Naive thymus-derived CD4-positive, alpha-beta T cell (primary cell): ENCODE measurements at regions not wholly inside any gene's neighbourhood (a gene's known extent, or its start where the extent isn't known, plus 50 kb on each side); places are given as distances from the start of the nearest gene placed in this dataset.
"Not testable (repeated sequence)": the region's sequence is repeated elsewhere in the genome, so short reads cannot be mapped to it uniquely, and the experiment has no call there.

Experiments used
- ATAC-seq: fragments of 150-1000 bp; cut with Tn5 transposase; 2 replicates; pipeline ENCODE4 v1.10.0; 2021; ENCODE audit warnings: mild to moderate bottlenecking, moderate library complexity
- CTCF ChIA-PET: fragments of 350-600 bp; sonication (Branson Sonifier 250); formaldehyde crosslinking; loops from one replicate; lab custom pipeline; 2021; ENCODE audit warnings: antibody characterized with exemption; lab: Charles Lee
- POLR2A ChIA-PET: fragments of 350-600 bp; sonication (Branson Sonifier 250); formaldehyde crosslinking; loops from one replicate; lab custom pipeline; 2021; ENCODE audit warnings: antibody characterized with exemption, inconsistent platforms; lab: Charles Lee
- DNase-seq, 9 donors: peaks; one replicate each; pipeline versions ENCODE4 v3.0.0 to v3.0.0-alpha.2; 2020 to 2022; ENCODE audit warnings: mixed read lengths in 1 of 9
- H3K27ac ChIP-seq: one replicate; pipeline ENCODE4 v1.7.0; 2013; ENCODE audit warnings: mild to moderate bottlenecking, low read depth, low read length, moderate library complexity
- H3K27me3 ChIP-seq, 2 donors: one replicate each; pipeline ENCODE4 v1.7.0; 2013; ENCODE audit warnings: low read length in 2 of 2, mild to moderate bottlenecking in 2 of 2, moderate library complexity in 2 of 2; ENCODE audit not compliant: control insufficient read depth in 2 of 2, insufficient read depth in 2 of 2
- H3K36me3 ChIP-seq, 3 experiments: 1 replicate in 2 of 3; 2 replicates in 1 of 3; pipeline ENCODE4 v1.7.0; 2013; ENCODE audit warnings: low read length in 3 of 3, mild to moderate bottlenecking in 3 of 3, moderate library complexity in 1 of 3; ENCODE audit not compliant: insufficient read depth in 3 of 3, control insufficient read depth in 2 of 3
- H3K4me1 ChIP-seq, 2 donors: one replicate each; pipeline ENCODE4 v1.7.0; 2013; ENCODE audit warnings: low read length in 2 of 2, mild to moderate bottlenecking in 2 of 2, moderate library complexity in 1 of 2; ENCODE audit not compliant: control insufficient read depth in 2 of 2, insufficient read depth in 2 of 2
- H3K4me3 ChIP-seq: 2 replicates; pipeline ENCODE4 v1.7.0; 2013; ENCODE audit warnings: mild to moderate bottlenecking, low read length
- H3K9me3 ChIP-seq, 3 experiments: 1 replicate in 2 of 3; 2 replicates in 1 of 3; pipeline ENCODE4 v1.7.0; 2013; ENCODE audit warnings: low read length in 3 of 3; ENCODE audit not compliant: control insufficient read depth in 2 of 3
- H3K27ac Mint-ChIP-seq, 9 donors: one replicate each; pipeline ENCODE4 v1.8.0; 2020 to 2022; ENCODE audit warnings: mixed read lengths in 9 of 9, mild to moderate bottlenecking in 8 of 9, moderate library complexity in 5 of 9, inconsistent platforms in 2 of 9
- H3K27me3 Mint-ChIP-seq, 5 donors: one replicate each; pipeline ENCODE4 v1.8.0; 2021 to 2022; ENCODE audit warnings: mixed read lengths in 5 of 5, mild to moderate bottlenecking in 1 of 5
- H3K36me3 Mint-ChIP-seq, 5 donors: one replicate each; pipeline ENCODE4 v1.8.0; 2020 to 2022; ENCODE audit warnings: mixed read lengths in 5 of 5, mild to moderate bottlenecking in 3 of 5, inconsistent platforms in 1 of 5
- H3K4me1 Mint-ChIP-seq, 7 donors: one replicate each; pipeline ENCODE4 v1.8.0; 2020 to 2022; ENCODE audit warnings: mixed read lengths in 7 of 7, mild to moderate bottlenecking in 3 of 7, inconsistent platforms in 1 of 7
- H3K4me3 Mint-ChIP-seq, 10 donors: one replicate each; pipeline ENCODE4 v1.8.0; 2020 to 2022; ENCODE audit warnings: mild to moderate bottlenecking in 10 of 10, mixed read lengths in 10 of 10, moderate library complexity in 6 of 10, inconsistent platforms in 2 of 10
- H3K9me3 Mint-ChIP-seq, 11 donors: one replicate each; pipeline ENCODE4 v1.8.0; 2020 to 2022; ENCODE audit warnings: mixed read lengths in 11 of 11, mild to moderate bottlenecking in 4 of 11, inconsistent platforms in 1 of 11, moderate library complexity in 1 of 11
- intact Hi-C, 2 donors: fragments of 100-400 bp; cut with micrococcal nuclease; formaldehyde crosslinking; loops; one replicate each; pipeline ENCODE4 v1.15.1; 2023

- no peak overlapping the region for H3K4me3 Mint-ChIP-seq
- H3K27ac ChIP-seq: no peak overlapping the region
- ChIA-PET POLR2A (no interaction called here), CTCF (no interaction called here)
- DNase-seq: no peak
- H3K27me3 Mint-ChIP-seq: no peaks in the 10 kb centered on the region
- no peak overlapping the region for H3K27ac Mint-ChIP-seq
- ATAC-seq: no peak
- no peaks in the 10 kb centered on the region for H3K27me3 ChIP-seq
- no peaks in the 10 kb centered on the region for H3K4me1 Mint-ChIP-seq
- no peaks in the 10 kb centered on the region for H3K9me3 ChIP-seq
- no peak overlapping the region for H3K4me3 ChIP-seq
- H3K36me3 Mint-ChIP-seq: no peaks in the 10 kb centered on the region
- H3K36me3 ChIP-seq: no peaks in the 10 kb centered on the region
- peaks cover 0 to 13% (median 8%) of the 10 kb centered on the region in 11 donors for H3K9me3 Mint-ChIP-seq
- H3K4me1 ChIP-seq: no peaks in the 10 kb centered on the region
- intact Hi-C loops: no loop called here
Measured at GRCh38 chr12:73677520-73678291, 859.9 kb upstream of the ATXN7L3B start.

GRCh38 chr12:73678335-73678734 is 859.3 kb upstream of the ATXN7L3B start:
- CTCF ChIA-PET: no interaction called here
- H3K4me1 ChIP-seq: no peaks in the 10 kb centered on the region
- DNase-seq: no peak
- H3K9me3 ChIP-seq: no peaks in the 10 kb centered on the region
- ATAC-seq: no peak
- H3K9me3 Mint-ChIP-seq: peaks cover 0 to 13% (median 7%) of the 10 kb centered on the region in 11 donors
- H3K27me3 Mint-ChIP-seq: no peaks in the 10 kb centered on the region
- POLR2A ChIA-PET: no interaction called here
- no peak overlapping the region for H3K27ac Mint-ChIP-seq
- no peaks in the 10 kb centered on the region for H3K36me3 Mint-ChIP-seq
- no peak overlapping the region for H3K4me3 Mint-ChIP-seq
- intact Hi-C loops: no loop called here
- no peak overlapping the region for H3K27ac ChIP-seq
- no peaks in the 10 kb centered on the region for H3K27me3 ChIP-seq
- H3K36me3 ChIP-seq: no peaks in the 10 kb centered on the region
- no peaks in the 10 kb centered on the region for H3K4me1 Mint-ChIP-seq
- no peak overlapping the region for H3K4me3 ChIP-seq

- no peaks in the 10 kb centered on the region for H3K36me3 Mint-ChIP-seq
- no peaks in the 10 kb centered on the region for H3K4me1 Mint-ChIP-seq
- Histone ChIP-seq H3K4me1 (no peaks in the 10 kb centered on the region), H3K4me3 (no peak overlapping the region), H3K27me3 (no peaks in the 10 kb centered on the region), H3K36me3 (no peaks in the 10 kb centered on the region), H3K27ac (no peak overlapping the region), H3K9me3 (no peaks in the 10 kb centered on the region)
- no peak overlapping the region for H3K27ac Mint-ChIP-seq
- DNase-seq (no peak), ATAC-seq (no peak)
- intact Hi-C loops: no loop called here
- peaks cover 0 to 11% (median 3%) of the 10 kb centered on the region in 11 donors for H3K9me3 Mint-ChIP-seq
- ChIA-PET CTCF (no interaction called here), POLR2A (no interaction called here)
- H3K4me3 Mint-ChIP-seq: no peak overlapping the region
- no peaks in the 10 kb centered on the region for H3K27me3 Mint-ChIP-seq
Measured at GRCh38 chr12:73699318-73699717, 838.3 kb upstream of the ATXN7L3B start.

- no peak for ATAC-seq
- no peak overlapping the region for H3K27ac Mint-ChIP-seq
- no peak for DNase-seq
- Histone ChIP-seq H3K4me3 (no peak overlapping the region), H3K36me3 (no peaks in the 10 kb centered on the region), H3K9me3 (no peaks in the 10 kb centered on the region), H3K27me3 (no peaks in the 10 kb centered on the region), H3K27ac (no peak overlapping the region), H3K4me1 (no peaks in the 10 kb centered on the region)
- intact Hi-C loops: no loop called here
- H3K36me3 Mint-ChIP-seq: no peaks in the 10 kb centered on the region
- H3K4me3 Mint-ChIP-seq: no peak overlapping the region
- peaks cover 0 to 9% (median 0%) of the 10 kb centered on the region in 11 donors for H3K9me3 Mint-ChIP-seq
- H3K4me1 Mint-ChIP-seq: no peaks in the 10 kb centered on the region
- POLR2A ChIA-PET: no interaction called here
- H3K27me3 Mint-ChIP-seq: no peaks in the 10 kb centered on the region
- CTCF ChIA-PET: no interaction called here
Measured at GRCh38 chr12:73714655-73715054, 823.0 kb upstream of the ATXN7L3B start.

- H3K27me3 Mint-ChIP-seq, DNase-seq, intact Hi-C loops, CTCF ChIA-PET, H3K36me3 ChIP-seq, H3K4me1 Mint-ChIP-seq, H3K9me3 Mint-ChIP-seq, ATAC-seq, H3K4me3 Mint-ChIP-seq, H3K36me3 Mint-ChIP-seq, H3K27ac Mint-ChIP-seq, H3K4me1 ChIP-seq, H3K9me3 ChIP-seq, H3K27me3 ChIP-seq, H3K27ac ChIP-seq, H3K4me3 ChIP-seq: not testable (repeated sequence)
- POLR2A ChIA-PET: interaction anchor here (0.7 kb wide), 1 partner anchor 1125 kb away, joined by 3 read pairs; no protein-coding TSS in a partner anchor
Measured at GRCh38 chr12:73716143-73716542, 821.5 kb upstream of the ATXN7L3B start.

- DNase-seq (no peak), ATAC-seq (no peak)
- Histone ChIP-seq H3K36me3 (no peaks in the 10 kb centered on the region), H3K4me3 (no peak overlapping the region), H3K27me3 (no peaks in the 10 kb centered on the region), H3K27ac (no peak overlapping the region), H3K4me1 (no peaks in the 10 kb centered on the region), H3K9me3 (no peaks in the 10 kb centered on the region)
- H3K9me3 Mint-ChIP-seq: peaks cover 0 to 6% (median 0%) of the 10 kb centered on the region in 11 donors
- ChIA-PET CTCF (no interaction called here), POLR2A (no interaction called here)
- no peak overlapping the region for H3K4me3 Mint-ChIP-seq
- no peaks in the 10 kb centered on the region for H3K4me1 Mint-ChIP-seq
- no peak overlapping the region for H3K27ac Mint-ChIP-seq
- H3K36me3 Mint-ChIP-seq: no peaks in the 10 kb centered on the region
- intact Hi-C loops: no loop called here
- H3K27me3 Mint-ChIP-seq: no peaks in the 10 kb centered on the region
Measured at GRCh38 chr12:73719223-73719622, 818.4 kb upstream of the ATXN7L3B start.

- ChIA-PET POLR2A (no interaction called here), CTCF (no interaction called here)
- ATAC-seq: no peak
- Histone ChIP-seq H3K27me3 (no peaks in the 10 kb centered on the region), H3K9me3 (no peaks in the 10 kb centered on the region), H3K36me3 (no peaks in the 10 kb centered on the region), H3K4me1 (no peaks in the 10 kb centered on the region), H3K4me3 (no peak overlapping the region), H3K27ac (no peak overlapping the region)
- intact Hi-C loops: no loop called here
- H3K4me1 Mint-ChIP-seq: no peaks in the 10 kb centered on the region
- H3K36me3 Mint-ChIP-seq: no peaks in the 10 kb centered on the region
- no peaks in the 10 kb centered on the region for H3K27me3 Mint-ChIP-seq
- H3K27ac Mint-ChIP-seq: no peak overlapping the region
- H3K4me3 Mint-ChIP-seq: no peak overlapping the region
- DNase-seq: no peak
- H3K9me3 Mint-ChIP-seq: peaks cover 0 to 14% (median 0%) of the 10 kb centered on the region in 11 donors
Measured at GRCh38 chr12:73726881-73727280, 810.8 kb upstream of the ATXN7L3B start.
